ENCODE measurements at regions not wholly inside any gene's neighbourhood (a gene's known extent, or its start where the extent isn't known, plus 50 kb on each side); places are given as distances from the start of the nearest gene placed in this dataset.
A peak's percentile ranks its signal among the peaks of the same experiment; 100 is the strongest.

DNA sequence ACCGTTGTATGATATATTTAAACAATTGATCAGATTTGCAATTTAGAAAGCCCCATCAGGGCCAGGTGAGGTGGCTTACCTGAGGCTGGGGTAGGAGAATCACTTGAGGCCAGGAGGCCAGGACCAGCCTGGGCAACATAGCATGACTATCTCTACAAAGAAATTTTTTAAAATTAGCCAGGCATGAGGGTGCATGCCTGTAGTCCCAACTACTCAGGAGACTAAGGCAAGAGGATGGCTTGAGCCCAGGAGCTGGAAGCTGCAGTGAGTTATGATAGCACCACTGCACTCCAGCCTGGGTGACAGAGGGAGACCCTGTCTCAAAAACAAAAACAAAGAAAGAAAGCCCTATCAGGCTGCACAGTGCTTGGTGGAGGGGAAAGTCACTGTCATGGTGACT is 159.9 kb upstream of the RAB4A start:
- H3K36me3 Mint-ChIP-seq: no peaks in the 10 kb centered on the region
- H3K4me1 Mint-ChIP-seq: peaks cover 17% of the 10 kb centered on the region
- DNase-seq (ENCODE audit: low spot score in 2 of 2) (no peak), ATAC-seq (no peak)
- H3K9me3 Mint-ChIP-seq: no peaks in the 10 kb centered on the region
- no peak overlapping the region for H3K27ac Mint-ChIP-seq
- H3K4me3 Mint-ChIP-seq: no peak overlapping the region

- no peaks in the 10 kb centered on the region for H3K9me3 Mint-ChIP-seq
- H3K36me3 Mint-ChIP-seq: no peaks in the 10 kb centered on the region
- ATAC-seq (no peak), DNase-seq (ENCODE audit: low spot score in 2 of 2) (no peak)
- H3K27ac Mint-ChIP-seq: no peak overlapping the region
- no peak overlapping the region for H3K4me3 Mint-ChIP-seq
- H3K4me1 Mint-ChIP-seq: peaks cover 14% of the 10 kb centered on the region
Observed at GRCh38 chr1:229111703-229112319, 159.1 kb upstream of the RAB4A start.

- Mint-ChIP-seq H3K9me3 (no peaks in the 10 kb centered on the region), H3K4me3 (no peak overlapping the region), H3K4me1 (peaks cover 7% of the 10 kb centered on the region), H3K27ac (no peak overlapping the region), H3K36me3 (no peaks in the 10 kb centered on the region)
- DNase-seq (ENCODE audit: low spot score in 2 of 2) (no peak), ATAC-seq (no peak)
Observed at GRCh38 chr1:229112832-229113548, 157.9 kb upstream of the RAB4A start.

GRCh38 chr1:229114315-229114714 is 156.6 kb upstream of the RAB4A start:
- H3K4me1 Mint-ChIP-seq: peaks cover 7% of the 10 kb centered on the region
- DNase-seq (ENCODE audit: low spot score in 2 of 2) (no peak), ATAC-seq (no peak)
- no peaks in the 10 kb centered on the region for H3K36me3 Mint-ChIP-seq
- H3K4me3 Mint-ChIP-seq: no peak overlapping the region
- no peak overlapping the region for H3K27ac Mint-ChIP-seq
- no peaks in the 10 kb centered on the region for H3K9me3 Mint-ChIP-seq

DNA sequence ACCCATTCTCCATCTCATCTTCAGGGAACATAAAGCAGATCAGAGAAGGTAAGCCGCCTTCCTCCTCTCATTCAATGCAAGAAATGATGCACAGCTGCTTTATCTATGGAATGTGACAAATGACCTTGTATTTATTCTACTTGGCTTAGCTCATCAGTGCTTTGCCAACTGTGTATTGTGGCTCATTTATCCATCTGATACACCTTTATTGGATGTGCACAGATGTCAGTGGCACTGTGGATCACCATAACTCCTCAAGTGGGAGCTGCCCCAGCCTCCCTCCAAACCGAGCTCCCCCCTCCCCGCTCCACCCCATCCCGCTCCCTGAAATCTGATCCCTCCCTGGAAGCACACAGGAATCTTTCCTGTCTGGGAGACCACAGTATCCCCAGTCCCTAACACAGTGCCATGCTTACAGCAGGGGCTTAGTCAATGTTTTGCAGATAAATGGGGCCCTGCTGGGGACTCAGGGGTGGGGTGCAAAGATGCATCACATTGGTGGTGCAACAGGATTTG is 156.0 kb upstream of the RAB4A start:
- Mint-ChIP-seq H3K4me3 (no peak overlapping the region), H3K9me3 (no peaks in the 10 kb centered on the region)

DNA sequence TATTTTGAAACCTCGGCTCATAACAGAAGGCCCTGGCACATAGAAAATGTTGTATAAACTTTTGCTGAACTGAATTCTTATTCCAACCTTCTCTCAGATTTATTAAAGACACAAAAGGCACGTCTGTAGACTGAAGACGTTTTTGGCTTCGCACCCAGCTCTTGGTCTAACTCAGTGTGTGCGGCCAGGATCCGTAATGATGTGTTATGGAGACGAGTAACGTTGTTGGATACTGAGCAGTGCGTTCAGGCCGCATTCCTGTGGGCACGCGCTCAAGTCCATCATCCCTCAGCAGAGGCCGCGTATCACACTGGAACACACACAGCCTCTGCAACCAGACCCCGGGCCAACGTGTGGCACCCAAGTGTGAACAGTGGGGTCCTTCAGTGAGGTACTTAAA is 154.8 kb upstream of the RAB4A start:
- no peak overlapping the region for H3K4me3 Mint-ChIP-seq
- H3K27ac Mint-ChIP-seq: no peak overlapping the region
- H3K36me3 Mint-ChIP-seq: no peaks in the 10 kb centered on the region
- DNase-seq (ENCODE audit: low spot score in 2 of 2) (no peak), ATAC-seq (no peak)
- H3K9me3 Mint-ChIP-seq: no peaks in the 10 kb centered on the region
- H3K4me1 Mint-ChIP-seq: peaks cover 18% of the 10 kb centered on the region

More for the DNA sequence above, 156.0 kb upstream of the RAB4A start:
- Mint-ChIP-seq H3K36me3 (no peaks in the 10 kb centered on the region), H3K27ac (no peak overlapping the region), H3K4me1 (peaks cover 13% of the 10 kb centered on the region)
- no peak for DNase-seq (ENCODE audit: low spot score in 2 of 2)
- no peak for ATAC-seq

DNA sequence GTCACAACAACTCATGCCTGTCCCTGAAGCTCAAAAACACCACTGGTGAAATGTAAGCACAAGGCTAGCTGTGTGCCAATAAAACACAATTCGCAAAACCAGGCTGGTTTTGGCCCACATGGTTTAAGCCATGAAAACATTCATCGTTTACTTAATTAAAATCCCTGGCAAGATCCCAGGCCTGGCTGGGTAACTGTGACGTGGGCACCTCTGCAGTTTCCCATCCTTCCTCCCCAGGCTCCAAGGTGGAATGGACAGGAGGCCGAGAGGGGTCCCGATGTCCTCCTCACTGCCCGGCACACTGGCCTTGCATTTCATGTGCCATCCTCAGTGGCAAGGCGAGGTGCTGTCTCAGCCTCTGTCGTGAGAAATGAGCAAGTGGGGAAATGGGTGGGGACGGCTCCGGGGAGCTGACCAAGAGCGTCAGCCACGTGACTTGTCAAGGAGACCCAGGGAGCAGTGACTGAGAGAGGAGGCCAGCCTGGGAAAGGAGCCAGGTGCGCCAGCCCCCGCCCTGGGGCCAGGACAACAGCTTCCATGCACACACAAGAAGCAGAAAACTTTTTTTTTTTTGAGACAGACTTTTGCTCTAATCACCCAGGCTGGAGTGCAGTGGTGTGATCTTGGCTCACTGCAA is 153.1 kb upstream of the RAB4A start:
- DNase-seq (ENCODE audit: low spot score in 2 of 2): no peak
- no peak for ATAC-seq
- no peak overlapping the region for H3K27ac Mint-ChIP-seq
- peaks cover 18% of the 10 kb centered on the region for H3K4me1 Mint-ChIP-seq
- H3K36me3 Mint-ChIP-seq: no peaks in the 10 kb centered on the region
- no peaks in the 10 kb centered on the region for H3K9me3 Mint-ChIP-seq
- no peak overlapping the region for H3K4me3 Mint-ChIP-seq

DNA sequence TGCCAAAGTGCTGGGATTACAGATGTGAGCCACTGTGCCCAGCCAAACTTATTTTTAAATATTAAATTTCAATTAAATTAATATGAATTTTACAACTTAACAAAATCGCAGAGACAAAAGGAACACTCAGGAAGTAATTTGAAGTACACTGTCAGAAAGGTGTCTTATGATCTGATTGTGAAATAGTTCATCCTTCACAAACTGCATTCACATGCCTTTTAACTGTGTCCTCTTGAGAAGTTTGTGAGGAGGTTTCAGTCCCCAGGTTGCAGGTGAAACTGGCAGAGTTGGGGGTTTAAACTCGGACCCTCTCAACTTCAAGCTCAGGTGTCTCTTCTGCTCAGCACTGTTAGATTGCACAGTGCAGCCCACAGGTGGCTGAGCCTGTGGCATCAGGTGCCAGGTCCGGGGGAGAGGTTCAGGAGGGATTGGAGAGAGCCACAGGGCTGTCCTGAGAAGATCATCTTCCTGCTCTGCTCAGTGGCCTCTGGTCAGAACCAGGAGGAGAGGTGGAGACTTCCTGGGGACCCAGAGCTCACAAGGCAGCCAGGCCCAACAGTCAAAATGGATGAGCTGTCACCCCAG is 152.3 kb upstream of the RAB4A start:
- Mint-ChIP-seq H3K36me3 (no peaks in the 10 kb centered on the region), H3K4me3 (no peak overlapping the region), H3K4me1 (peaks cover 18% of the 10 kb centered on the region), H3K27ac (no peak overlapping the region), H3K9me3 (no peaks in the 10 kb centered on the region)
- DNase-seq (ENCODE audit: low spot score in 2 of 2): no peak
- ATAC-seq: no peak

DNA sequence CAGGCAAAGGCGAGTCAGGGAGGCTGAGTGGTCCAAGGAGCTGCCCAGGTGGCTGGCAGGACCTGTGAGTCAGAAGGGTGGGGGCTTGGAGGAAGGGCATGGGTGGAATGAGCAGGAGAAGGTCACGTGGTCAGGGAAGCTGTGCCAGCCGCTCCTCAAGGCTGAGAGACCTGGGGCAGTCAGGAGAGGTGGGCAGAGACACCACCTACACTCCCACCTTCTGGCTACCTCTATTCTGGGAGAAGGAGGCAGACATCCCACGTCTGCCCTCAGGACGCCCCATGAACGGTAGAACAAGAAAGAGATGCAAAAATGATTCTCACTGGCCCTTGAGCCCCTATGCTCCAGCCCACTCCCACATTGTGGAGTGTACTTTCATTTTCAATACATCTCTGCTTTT is 151.8 kb upstream of the RAB4A start:
- H3K9me3 Mint-ChIP-seq: no peaks in the 10 kb centered on the region
- DNase-seq (ENCODE audit: low spot score in 2 of 2) (no peak), ATAC-seq (no peak)
- H3K4me1 Mint-ChIP-seq: peaks cover 18% of the 10 kb centered on the region
- H3K27ac Mint-ChIP-seq: no peak overlapping the region
- no peaks in the 10 kb centered on the region for H3K36me3 Mint-ChIP-seq
- H3K4me3 Mint-ChIP-seq: no peak overlapping the region

DNA sequence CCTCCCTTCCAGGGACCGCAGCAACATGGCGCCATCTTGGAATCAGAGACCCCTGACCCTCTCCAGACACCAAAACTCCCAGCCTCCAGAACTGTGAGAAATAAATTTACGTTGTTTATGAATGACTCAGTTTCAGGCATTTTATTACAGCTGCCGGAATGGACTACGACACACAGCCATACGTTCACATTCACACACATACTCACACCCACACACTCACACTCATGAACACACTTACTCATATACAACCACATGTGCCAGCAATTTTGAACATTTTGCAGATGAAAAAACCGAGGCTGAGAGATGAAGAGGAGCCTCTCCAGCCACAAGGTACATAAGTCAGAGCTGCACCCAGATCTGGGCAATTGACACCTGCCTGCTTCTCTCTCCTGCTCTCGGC is 151.0 kb upstream of the RAB4A start:
- no peak for ATAC-seq
- no peaks in the 10 kb centered on the region for H3K36me3 Mint-ChIP-seq

GRCh38 chr1:229121845-229122436 is 149.0 kb upstream of the RAB4A start:
- DNase-seq (ENCODE audit: low spot score in 2 of 2) (no peak), ATAC-seq (no peak)
- Mint-ChIP-seq H3K4me3 (no peak overlapping the region), H3K27ac (no peak overlapping the region), H3K36me3 (no peaks in the 10 kb centered on the region), H3K9me3 (no peaks in the 10 kb centered on the region), H3K4me1 (peaks cover 23% of the 10 kb centered on the region)

More for the DNA sequence above, 151.0 kb upstream of the RAB4A start:
- H3K4me3 Mint-ChIP-seq: no peak overlapping the region
- H3K4me1 Mint-ChIP-seq: peaks cover 18% of the 10 kb centered on the region
- H3K27ac Mint-ChIP-seq: no peak overlapping the region
- DNase-seq (ENCODE audit: low spot score in 2 of 2): no peak
- H3K9me3 Mint-ChIP-seq: no peaks in the 10 kb centered on the region

GRCh38 chr1:229122606-229123005 is 148.3 kb upstream of the RAB4A start:
- ATAC-seq (no peak), DNase-seq (ENCODE audit: low spot score in 2 of 2) (no peak)
- Mint-ChIP-seq H3K4me3 (no peak overlapping the region), H3K27ac (no peak overlapping the region), H3K9me3 (no peaks in the 10 kb centered on the region), H3K4me1 (peaks cover 30% of the 10 kb centered on the region), H3K36me3 (no peaks in the 10 kb centered on the region)

GRCh38 chr1:229124116-229124515 is 146.8 kb upstream of the RAB4A start:
- ATAC-seq (no peak), DNase-seq (ENCODE audit: low spot score in 2 of 2) (no peak)
- peaks cover 37% of the 10 kb centered on the region for H3K4me1 Mint-ChIP-seq
- no peaks in the 10 kb centered on the region for H3K36me3 Mint-ChIP-seq
- no peaks in the 10 kb centered on the region for H3K9me3 Mint-ChIP-seq
- H3K27ac Mint-ChIP-seq: no peak overlapping the region
- H3K4me3 Mint-ChIP-seq: no peak overlapping the region

- Mint-ChIP-seq H3K27ac (no peak overlapping the region), H3K9me3 (no peaks in the 10 kb centered on the region), H3K4me3 (no peak overlapping the region), H3K36me3 (no peaks in the 10 kb centered on the region), H3K4me1 (peaks cover 37% of the 10 kb centered on the region)
- ATAC-seq: no peak
- no peak for DNase-seq (ENCODE audit: low spot score in 2 of 2)
Observed at GRCh38 chr1:229124520-229125124, 146.3 kb upstream of the RAB4A start.

DNA sequence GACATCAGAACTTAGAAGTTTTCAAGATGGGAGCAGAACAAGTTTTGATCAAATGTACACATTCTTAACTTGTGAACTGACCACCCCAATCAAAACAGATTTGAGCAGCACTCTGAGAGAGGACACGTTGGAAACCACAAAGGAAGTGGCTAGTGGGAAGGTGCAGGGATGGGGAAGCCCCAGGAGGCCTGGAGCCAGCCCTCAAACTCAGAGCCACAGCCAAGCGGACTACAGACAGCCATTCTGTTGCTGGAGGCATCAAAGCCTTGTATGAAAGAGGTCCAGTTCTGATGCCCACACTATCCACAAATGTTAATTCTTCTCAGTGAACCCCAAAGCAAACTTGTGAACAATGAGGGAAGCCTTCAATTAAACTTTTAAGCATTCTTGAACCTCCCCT is 143.6 kb upstream of the RAB4A start:
- no peaks in the 10 kb centered on the region for H3K9me3 Mint-ChIP-seq
- peak; percentile 90 for ATAC-seq
- H3K4me3 Mint-ChIP-seq: no peak overlapping the region
- no peaks in the 10 kb centered on the region for H3K36me3 Mint-ChIP-seq
- DNase-seq (ENCODE audit: low spot score in 2 of 2): peak; percentile 4 to 55
- H3K27ac Mint-ChIP-seq: no peak overlapping the region
- peaks cover 56% of the 10 kb centered on the region for H3K4me1 Mint-ChIP-seq

Measured in stimulated activated effector memory CD8-positive, alpha-beta T cell treated with anti-CD3 and anti-CD28 coated beads, Interleukin-12 subunit alpha, Interleukin-12 subunit beta, amount 100 ng/mL, for 72 hours (primary cell).